ENCODE measurements at regions not wholly inside any gene's neighbourhood (a gene's known extent, or its start where the extent isn't known, plus 50 kb on each side); places are given as distances from the start of the nearest gene placed in this dataset.

DNA sequence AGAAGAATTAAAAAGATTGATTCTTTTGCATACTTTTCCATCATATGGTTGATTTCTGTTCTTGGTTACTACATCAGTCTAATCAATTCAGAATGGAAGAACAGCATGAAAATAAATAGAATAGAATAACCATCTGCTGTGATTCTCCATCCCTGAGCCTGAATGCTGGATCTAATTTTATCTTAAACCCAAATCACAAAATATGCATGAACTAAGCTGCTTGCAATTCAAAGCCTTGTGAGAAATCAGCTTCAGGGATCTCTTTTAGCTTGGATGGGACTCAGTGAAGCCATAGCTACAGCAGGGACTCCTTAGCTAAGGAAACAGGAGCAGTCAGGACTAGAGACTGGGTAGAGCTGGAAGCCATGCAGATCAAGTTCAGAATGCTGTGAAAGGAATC is 74.1 kb downstream of the TPBG start:
- TF ChIP-seq, protein P1, sequence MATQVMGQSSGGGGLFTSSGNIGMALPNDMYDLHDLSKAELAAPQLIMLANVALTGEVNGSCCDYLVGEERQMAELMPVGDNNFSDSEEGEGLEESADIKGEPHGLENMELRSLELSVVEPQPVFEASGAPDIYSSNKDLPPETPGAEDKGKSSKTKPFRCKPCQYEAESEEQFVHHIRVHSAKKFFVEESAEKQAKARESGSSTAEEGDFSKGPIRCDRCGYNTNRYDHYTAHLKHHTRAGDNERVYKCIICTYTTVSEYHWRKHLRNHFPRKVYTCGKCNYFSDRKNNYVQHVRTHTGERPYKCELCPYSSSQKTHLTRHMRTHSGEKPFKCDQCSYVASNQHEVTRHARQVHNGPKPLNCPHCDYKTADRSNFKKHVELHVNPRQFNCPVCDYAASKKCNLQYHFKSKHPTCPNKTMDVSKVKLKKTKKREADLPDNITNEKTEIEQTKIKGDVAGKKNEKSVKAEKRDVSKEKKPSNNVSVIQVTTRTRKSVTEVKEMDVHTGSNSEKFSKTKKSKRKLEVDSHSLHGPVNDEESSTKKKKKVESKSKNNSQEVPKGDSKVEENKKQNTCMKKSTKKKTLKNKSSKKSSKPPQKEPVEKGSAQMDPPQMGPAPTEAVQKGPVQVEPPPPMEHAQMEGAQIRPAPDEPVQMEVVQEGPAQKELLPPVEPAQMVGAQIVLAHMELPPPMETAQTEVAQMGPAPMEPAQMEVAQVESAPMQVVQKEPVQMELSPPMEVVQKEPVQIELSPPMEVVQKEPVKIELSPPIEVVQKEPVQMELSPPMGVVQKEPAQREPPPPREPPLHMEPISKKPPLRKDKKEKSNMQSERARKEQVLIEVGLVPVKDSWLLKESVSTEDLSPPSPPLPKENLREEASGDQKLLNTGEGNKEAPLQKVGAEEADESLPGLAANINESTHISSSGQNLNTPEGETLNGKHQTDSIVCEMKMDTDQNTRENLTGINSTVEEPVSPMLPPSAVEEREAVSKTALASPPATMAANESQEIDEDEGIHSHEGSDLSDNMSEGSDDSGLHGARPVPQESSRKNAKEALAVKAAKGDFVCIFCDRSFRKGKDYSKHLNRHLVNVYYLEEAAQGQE (IDR thresholded peaks at IDR 0.05) = no peak
- no peak for TF ChIP-seq CBX2 (IDR thresholded peaks at IDR 0.05; ENCODE audit: borderline replicate concordance, low read depth)
- TF ChIP-seq, protein P2, sequence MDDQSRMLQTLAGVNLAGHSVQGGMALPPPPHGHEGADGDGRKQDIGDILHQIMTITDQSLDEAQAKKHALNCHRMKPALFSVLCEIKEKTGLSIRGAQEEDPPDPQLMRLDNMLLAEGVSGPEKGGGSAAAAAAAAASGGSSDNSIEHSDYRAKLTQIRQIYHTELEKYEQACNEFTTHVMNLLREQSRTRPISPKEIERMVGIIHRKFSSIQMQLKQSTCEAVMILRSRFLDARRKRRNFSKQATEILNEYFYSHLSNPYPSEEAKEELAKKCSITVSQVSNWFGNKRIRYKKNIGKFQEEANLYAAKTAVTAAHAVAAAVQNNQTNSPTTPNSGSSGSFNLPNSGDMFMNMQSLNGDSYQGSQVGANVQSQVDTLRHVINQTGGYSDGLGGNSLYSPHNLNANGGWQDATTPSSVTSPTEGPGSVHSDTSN (IDR thresholded peaks at IDR 0.05) = no peak
- no peak for TF ChIP-seq MAFK (IDR thresholded peaks at IDR 0.05; ENCODE audit: partially characterized antibody)
- TF ChIP-seq, protein P3, sequence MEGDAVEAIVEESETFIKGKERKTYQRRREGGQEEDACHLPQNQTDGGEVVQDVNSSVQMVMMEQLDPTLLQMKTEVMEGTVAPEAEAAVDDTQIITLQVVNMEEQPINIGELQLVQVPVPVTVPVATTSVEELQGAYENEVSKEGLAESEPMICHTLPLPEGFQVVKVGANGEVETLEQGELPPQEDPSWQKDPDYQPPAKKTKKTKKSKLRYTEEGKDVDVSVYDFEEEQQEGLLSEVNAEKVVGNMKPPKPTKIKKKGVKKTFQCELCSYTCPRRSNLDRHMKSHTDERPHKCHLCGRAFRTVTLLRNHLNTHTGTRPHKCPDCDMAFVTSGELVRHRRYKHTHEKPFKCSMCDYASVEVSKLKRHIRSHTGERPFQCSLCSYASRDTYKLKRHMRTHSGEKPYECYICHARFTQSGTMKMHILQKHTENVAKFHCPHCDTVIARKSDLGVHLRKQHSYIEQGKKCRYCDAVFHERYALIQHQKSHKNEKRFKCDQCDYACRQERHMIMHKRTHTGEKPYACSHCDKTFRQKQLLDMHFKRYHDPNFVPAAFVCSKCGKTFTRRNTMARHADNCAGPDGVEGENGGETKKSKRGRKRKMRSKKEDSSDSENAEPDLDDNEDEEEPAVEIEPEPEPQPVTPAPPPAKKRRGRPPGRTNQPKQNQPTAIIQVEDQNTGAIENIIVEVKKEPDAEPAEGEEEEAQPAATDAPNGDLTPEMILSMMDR (IDR thresholded peaks at IDR 0.05) = no peak
- TF ChIP-seq JUNB (IDR thresholded peaks at IDR 0.05) = no peak
- TF ChIP-seq, protein P4, sequence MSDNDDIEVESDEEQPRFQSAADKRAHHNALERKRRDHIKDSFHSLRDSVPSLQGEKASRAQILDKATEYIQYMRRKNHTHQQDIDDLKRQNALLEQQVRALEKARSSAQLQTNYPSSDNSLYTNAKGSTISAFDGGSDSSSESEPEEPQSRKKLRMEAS (IDR thresholded peaks at IDR 0.05) = no peak
- no peak for TF ChIP-seq PHF8 (IDR thresholded peaks at IDR 0.05; ENCODE audit: borderline replicate concordance, low read depth)
- TF ChIP-seq RAD21 (conservative IDR thresholded peaks at IDR 0.05 in 1 of 2, IDR thresholded peaks at IDR 0.05 in 1 of 2) = no peak
- TF ChIP-seq RNF2 (IDR thresholded peaks at IDR 0.05; ENCODE audit: borderline replicate concordance, low read depth) = no peak
- TF ChIP-seq RFX5 (IDR thresholded peaks at IDR 0.05) = no peak
